Stimulated activated CD4-positive, alpha-beta T cell treated with anti-CD3 and anti-CD28 coated beads, Interleukin-15, amount 100 ng/mL, for 48 hours (primary cell): ENCODE measurements at regions not wholly inside any gene's neighbourhood (a gene's known extent, or its start where the extent isn't known, plus 50 kb on each side); places are given as distances from the start of the nearest gene placed in this dataset.
A peak's percentile ranks its signal among the peaks of the same experiment; 100 is the strongest.

ENCODE experiments used
- DNase-seq, 2 donors: peaks; one replicate each; pipeline ENCODE4 v3.0.0-alpha.2; 2020; ENCODE audit warnings: low read depth in 2 of 2

GRCh38 chr4:152022543-152022942, 261.7 kb upstream of the GATB start:
- DNase-seq, result no peak

DNA sequence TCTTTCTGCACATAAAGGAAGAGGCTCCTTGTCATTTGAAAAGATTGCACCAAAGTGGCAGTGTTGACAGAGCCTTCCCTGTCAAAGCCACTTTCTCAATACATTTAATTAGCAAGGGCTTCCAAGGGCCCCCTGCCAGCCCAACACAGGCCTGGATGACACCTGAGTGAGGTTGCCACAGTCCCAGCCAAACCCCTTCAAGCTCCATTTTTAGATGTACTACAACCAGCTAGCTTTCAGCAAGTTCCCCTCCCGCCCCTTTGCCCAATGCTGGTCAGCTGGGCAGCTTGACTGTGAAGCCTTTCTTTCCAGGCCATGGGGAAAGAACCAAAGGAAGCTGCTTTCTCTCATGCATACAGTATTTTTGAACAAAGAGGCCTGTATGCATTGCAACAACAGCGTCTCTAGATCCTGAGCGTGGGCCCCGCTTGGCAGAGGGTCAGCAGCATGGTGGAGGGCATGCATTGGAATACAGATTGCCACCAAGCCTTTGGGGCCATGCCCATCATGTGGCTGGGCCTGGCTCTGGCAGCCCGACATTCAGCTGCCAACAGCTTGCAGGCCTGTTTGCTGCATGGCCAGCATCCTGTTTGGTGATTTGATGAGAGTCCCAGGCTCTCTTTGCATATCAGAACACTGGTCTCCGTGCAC, 261.1 kb upstream of the GATB start:
- DNase-seq, result no peak

DNA sequence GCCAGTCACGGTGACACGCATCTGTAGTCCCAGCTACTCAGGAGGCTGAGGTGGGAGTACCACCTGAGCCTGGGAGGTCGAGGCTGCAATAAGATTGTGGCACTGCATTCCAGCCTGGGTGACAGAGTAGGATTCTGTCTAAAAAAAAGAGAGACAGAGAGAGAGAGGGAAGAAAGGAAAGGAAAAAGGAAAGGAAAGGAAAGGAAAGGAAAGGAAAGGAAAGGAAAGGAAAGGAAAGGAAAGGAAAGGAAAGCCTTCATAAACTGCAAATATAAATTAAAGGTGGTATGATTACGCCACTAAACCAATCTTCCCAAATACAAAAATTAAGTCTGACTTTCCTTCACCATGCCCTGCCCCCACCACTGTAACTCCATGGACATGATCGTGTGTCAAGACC, 259.3 kb upstream of the GATB start:
- no peak for DNase-seq

DNA sequence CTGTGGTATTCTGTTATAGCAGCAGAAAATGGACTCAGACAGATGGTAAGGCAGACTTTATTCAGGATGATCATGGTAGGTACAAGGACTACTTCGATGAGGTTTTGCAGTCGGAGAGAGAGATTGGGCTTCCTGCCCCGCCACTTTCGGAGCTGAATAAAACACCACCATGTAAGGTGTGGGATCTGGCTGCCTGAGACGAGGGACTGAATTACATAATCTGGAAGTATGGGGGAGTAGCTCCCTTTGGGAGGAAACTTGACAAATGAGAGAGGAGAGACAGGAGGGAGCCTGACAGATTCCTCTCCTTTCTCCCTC, 255.5 kb upstream of the GATB start:
- DNase-seq, result no peak

GRCh38 chr4:152015597-152016302, 254.9 kb upstream of the GATB start:
- no peak for DNase-seq

GRCh38 chr4:152014280-152014679, 253.5 kb upstream of the GATB start:
- peak; percentile 10 to 31 for DNase-seq

DNA sequence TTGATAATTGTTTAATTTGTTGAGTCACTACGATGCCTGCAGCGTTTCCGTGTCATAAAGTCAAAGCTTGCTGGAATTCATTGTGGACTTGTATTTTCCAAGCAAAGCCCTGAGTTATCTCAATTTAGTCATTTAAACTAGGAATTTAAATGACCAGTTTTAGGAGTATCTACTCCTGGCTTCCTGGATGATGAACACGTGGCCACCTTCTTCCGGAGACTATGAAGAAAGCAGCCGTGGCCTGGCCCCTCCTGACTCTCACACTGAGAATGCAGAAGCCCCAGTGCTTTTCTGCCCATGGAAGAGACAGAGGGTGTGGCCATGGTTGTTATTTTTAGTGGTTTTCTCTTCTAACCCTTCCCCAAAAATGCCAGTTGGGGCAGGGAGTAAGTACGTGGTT, 250.7 kb upstream of the GATB start:
- no peak for DNase-seq

DNA sequence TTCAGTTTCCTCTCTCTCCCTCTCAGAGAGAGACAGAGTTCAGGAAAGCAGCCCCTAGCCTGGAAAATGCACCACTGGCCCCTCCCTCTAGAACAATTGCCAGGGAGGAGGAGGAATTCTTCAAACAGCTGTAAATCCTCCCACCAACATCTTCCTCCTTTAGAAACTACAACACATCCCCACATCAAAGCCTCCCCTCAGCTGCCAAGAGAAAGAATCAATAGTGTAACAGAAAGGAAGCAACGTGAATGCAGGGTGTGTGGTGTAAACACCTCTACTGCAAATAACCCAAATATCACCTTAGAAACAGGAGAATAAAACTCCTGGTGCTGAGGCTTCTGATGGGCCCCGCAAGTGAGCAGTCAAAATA, 249.9 kb upstream of the GATB start:
- DNase-seq, result no peak

GRCh38 chr4:152009983-152010709, 249.3 kb upstream of the GATB start:
- DNase-seq, result no peak

DNA sequence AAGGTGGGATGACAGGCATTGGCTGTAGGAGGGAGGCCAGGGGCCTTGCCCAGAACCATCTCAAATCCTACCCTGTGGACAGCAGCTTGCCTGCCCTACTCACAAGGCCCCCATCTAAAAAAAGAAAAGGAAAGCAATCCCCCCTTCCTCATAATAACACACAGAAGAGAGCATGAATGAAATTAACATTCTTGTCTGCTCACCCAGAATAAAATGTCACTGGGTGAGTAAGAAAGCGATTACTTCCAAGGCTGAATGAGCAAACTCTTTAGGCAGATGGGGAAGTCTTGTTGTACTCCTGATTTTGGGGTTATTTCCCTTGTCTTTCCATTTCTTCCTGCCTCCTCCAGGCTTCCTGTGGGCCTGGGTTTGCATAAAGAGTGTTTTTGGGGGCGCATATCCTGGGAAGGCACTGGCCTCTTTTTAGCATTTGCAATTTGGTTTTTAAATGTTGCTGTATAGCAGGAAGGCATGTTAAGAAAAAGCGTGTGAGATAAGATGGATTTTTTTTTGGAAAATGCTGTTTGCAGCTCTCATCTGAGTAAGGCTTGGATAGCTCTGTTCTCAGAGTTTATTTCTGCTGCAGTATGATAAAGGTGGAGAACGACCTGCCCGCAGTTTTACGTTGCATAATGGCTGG, 248.3 kb upstream of the GATB start:
- no peak for DNase-seq

GRCh38 chr4:152007111-152007510, 246.3 kb upstream of the GATB start:
- DNase-seq, result no peak

DNA sequence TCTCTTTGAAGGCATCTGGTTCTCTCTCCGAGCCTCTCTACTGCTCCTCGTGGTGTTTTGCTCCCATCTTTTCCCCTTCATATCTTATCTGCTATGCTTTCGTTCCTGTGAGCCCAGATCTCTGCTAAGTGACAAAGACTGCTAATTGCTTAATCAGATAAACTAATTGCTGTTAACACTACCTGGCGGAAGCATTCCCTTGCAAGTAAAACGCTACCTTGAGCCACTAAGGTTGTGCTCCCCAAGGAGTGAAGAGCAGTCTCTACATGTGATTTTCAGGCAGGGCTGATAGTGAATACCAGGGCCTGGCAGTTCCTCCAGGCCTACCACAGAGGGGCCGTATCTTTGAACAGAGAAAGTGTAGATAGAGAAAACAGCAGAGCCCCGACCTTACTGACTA, 244.0 kb upstream of the GATB start:
- no peak for DNase-seq

GRCh38 chr4:152000518-152000917, 239.7 kb upstream of the GATB start:
- DNase-seq, result no peak

DNA sequence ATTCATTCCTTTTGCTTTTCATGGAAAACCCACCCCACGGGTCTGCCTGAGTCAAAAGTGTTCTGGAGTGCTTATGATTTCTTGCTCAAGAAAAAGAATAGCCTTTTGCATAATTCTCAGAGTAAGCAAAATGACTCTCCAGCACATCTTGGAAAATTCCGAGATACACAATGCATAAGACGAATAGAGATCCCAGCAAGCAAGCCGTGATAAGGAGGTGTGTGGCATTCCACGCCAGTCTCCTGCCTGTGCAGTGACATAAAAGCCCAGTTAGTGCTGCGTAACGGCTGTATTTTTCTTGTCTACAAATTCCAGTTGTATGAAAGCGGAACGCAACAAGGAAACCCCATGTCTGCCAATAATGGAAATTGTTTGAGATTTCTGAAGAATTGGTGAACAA, 237.9 kb upstream of the GATB start:
- no peak for DNase-seq

DNA sequence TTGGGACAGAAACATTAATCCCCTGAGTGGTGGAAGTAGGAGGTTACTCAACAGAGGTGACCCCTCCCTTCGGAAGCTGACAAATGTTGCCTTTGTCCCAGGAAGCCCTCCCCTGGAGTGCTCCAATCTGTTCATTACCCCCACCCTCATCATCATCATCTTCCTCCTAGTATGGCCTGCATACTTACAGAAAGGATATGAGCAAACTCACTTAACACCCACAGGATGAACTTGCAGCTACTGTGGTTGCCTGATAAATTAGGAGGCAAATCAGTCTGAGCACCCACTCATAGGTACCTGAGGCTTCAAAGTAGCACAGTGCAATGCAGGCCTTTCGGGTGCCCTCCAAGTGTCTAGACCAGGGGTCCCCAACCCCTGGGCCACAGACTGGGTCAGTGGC, 236.7 kb upstream of the GATB start:
- no peak for DNase-seq

- no peak for DNase-seq
Observed at GRCh38 chr4:151994429-151994828, 233.6 kb upstream of the GATB start.

DNA sequence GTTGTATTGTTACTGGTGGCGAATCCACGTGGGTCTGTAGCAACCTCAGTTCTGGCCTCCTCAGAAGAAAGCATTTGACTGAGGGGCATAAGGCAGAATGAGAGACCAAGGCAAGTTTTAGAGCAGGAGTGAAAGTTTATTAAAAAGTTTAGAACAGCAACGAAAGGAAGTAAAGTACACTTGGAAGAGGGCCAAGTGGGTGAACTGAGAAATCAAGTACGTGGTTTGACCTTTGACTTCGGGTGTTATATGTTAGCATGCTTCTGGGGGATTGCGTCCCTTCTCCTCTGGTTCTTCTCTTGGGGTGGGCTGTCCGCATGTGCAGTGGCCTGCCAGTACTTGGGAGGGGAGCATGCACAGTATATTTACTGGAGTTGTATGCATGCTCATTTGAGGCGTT, 232.7 kb upstream of the GATB start:
- DNase-seq, result no peak

- DNase-seq, result no peak
Observed at GRCh38 chr4:151992332-151993154, 231.7 kb upstream of the GATB start.

GRCh38 chr4:151991884-151992167, 231.0 kb upstream of the GATB start:
- DNase-seq, result no peak

DNA sequence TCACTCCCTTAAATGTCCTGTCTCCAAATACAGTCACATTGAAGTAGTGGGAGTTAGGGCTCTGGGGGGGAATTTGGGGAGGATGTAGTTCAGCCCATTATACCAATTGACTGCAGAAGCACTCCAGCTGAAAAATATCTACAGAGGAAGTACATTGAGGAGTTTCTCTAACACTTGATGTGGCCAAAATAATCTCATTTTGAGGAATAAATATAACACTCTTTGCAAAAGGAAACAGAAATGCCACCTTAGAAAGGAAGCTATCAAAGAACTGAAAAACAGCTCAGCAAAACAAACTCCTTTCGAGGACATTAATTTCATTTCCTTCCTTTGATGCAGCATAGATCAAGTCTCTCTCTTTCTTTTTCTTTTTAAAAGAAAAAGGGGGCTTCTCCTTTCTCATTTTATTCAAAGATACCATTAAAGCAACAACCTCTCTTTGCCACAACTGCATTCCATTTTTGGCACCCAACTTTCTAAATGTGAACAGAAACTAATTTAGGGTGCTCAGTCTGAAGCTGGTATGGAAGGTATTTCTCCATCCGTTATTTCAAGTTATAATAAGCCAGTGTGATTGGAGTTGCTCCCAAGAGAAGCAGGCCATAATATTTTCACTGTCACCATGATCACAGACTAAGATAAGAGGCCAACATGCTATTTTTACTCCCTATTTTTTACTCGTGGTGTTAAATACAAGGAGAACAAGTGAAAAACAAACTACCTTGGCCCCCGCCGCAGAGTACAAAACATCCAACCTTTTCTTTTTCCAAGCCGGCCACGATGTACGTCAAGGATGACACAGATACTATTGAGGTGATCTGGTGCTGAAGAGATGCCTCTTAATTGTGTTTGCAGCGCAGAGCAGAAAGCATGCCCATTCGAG, 230.4 kb upstream of the GATB start:
- DNase-seq, result no peak

DNA sequence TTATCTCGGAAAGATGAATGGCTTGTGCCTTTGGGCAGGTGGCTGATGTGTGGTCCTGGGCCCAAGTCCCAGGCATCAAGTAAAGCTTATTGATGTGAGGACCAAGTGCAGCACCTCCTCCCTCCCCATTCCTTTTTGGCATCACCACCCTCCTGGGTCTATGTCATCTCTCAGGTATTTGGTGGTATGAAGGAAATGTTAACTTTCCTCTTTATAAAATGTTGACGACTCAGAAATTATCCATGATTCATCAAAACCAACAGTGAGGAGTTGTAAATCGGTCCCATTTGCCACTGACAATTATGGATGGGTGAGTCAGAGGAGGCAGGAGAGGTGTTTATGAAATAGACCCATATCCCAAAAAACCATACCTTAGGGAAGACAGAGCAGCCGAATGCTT, 229.4 kb upstream of the GATB start:
- no peak for DNase-seq
